Activated naive CD4-positive, alpha-beta T cell treated with anti-CD3 and anti-CD28 coated beads, Interleukin-2, amount 10 ng/mL, durations not matched to agents 7 days and 5 days (primary cell): ENCODE measurements at regions not wholly inside any gene's neighbourhood (a gene's known extent, or its start where the extent isn't known, plus 50 kb on each side); places are given as distances from the start of the nearest gene placed in this dataset.

ENCODE experiments used
- CTCF ChIA-PET: fragments of 350-600 bp; sonication (Branson Sonifier 250); formaldehyde crosslinking; loops from one replicate; lab custom pipeline; 2021; ENCODE audit warnings: antibody characterized with exemption; lab: Charles Lee
- DNase-seq: peaks from one replicate; pipeline ENCODE4 v3.0.0-alpha.2; 2020
- H3K27ac Mint-ChIP-seq: one replicate; pipeline ENCODE4 v1.8.0; 2021; ENCODE audit warnings: mild to moderate bottlenecking, moderate library complexity, mixed read lengths
- H3K27me3 Mint-ChIP-seq: one replicate; pipeline ENCODE4 v1.8.0; 2021; ENCODE audit warnings: mild to moderate bottlenecking, mixed read lengths
- H3K36me3 Mint-ChIP-seq: one replicate; pipeline ENCODE4 v1.8.0; 2021; ENCODE audit warnings: mixed read lengths
- H3K4me1 Mint-ChIP-seq: one replicate; pipeline ENCODE4 v1.8.0; 2021; ENCODE audit warnings: mixed read lengths
- H3K4me3 Mint-ChIP-seq: one replicate; pipeline ENCODE4 v1.8.0; 2021; ENCODE audit warnings: mild to moderate bottlenecking, moderate library complexity, mixed read lengths
- H3K9me3 Mint-ChIP-seq: one replicate; pipeline ENCODE4 v1.8.0; 2021; ENCODE audit warnings: mixed read lengths

GRCh38 chr11:98895936-98896335 lies 124.8 kb upstream of the CNTN5 start:
- Mint-ChIP-seq H3K36me3 (no peaks in the 10 kb centered on the region), H3K4me3 (no peak overlapping the region), H3K4me1 (no peaks in the 10 kb centered on the region), H3K27me3 (no peaks in the 10 kb centered on the region), H3K9me3 (peaks cover 14% of the 10 kb centered on the region), H3K27ac (no peak overlapping the region)
- DNase-seq, result no peak
- CTCF ChIA-PET, result no interaction called here

- no peaks in the 10 kb centered on the region for H3K4me1 Mint-ChIP-seq
Measured at GRCh38 chr11:98940913-98941312, 79.8 kb upstream of the CNTN5 start.

DNA sequence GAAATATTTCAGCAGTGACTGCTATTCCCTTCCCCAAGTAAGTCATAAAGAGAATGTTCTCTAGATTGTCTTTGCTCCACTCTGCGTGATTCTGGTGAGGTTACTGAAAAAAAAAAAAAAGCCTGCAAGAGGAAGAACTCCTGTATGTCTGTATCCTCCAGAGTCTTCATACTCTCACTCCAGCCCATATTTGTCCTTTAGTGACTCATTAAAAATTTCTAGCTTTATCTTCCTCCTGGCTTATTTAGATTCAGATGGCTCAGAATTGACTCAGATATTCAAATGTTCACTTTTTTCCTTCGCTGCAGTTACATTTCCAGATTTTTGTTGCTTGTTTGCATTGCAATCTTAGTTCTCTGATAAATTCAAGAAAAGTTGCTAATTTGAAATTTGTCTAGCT lies 76.3 kb upstream of the CNTN5 start:
- DNase-seq, result no peak
- no peaks in the 10 kb centered on the region for H3K36me3 Mint-ChIP-seq
- H3K4me3 Mint-ChIP-seq, result no peak overlapping the region
- H3K27ac Mint-ChIP-seq, result no peak overlapping the region
- CTCF ChIA-PET, result no interaction called here
- H3K27me3 Mint-ChIP-seq, result no peaks in the 10 kb centered on the region
- peaks cover 2% of the 10 kb centered on the region for H3K9me3 Mint-ChIP-seq
- H3K4me1 Mint-ChIP-seq, result no peaks in the 10 kb centered on the region

More at GRCh38 chr11:98940913-98941312, 79.8 kb upstream of the CNTN5 start:
- H3K27ac Mint-ChIP-seq, result no peak overlapping the region
- H3K27me3 Mint-ChIP-seq, result no peaks in the 10 kb centered on the region
- DNase-seq, result no peak
- peaks cover 2% of the 10 kb centered on the region for H3K9me3 Mint-ChIP-seq
- H3K36me3 Mint-ChIP-seq, result no peaks in the 10 kb centered on the region
- H3K4me3 Mint-ChIP-seq, result no peak overlapping the region
- CTCF ChIA-PET, result no interaction called here

DNA sequence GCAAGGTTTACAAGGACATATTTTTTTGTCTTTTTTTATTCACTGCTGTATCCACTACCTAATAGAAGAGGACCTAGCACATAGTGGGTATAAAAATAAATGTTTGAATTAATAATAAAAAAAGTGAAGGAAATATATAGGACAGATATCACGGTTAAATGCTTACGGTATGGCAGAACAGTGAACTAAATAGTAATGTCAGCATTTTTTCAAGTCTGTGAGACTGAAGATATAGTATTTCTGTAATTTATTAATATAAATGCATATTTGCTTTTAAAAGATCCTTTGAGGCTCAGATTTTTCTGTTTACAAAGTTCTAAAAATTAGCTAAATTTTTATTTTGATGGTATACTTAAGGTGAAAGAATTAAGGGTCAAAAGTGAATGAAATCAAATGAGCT lies 68.6 kb upstream of the CNTN5 start:
- Mint-ChIP-seq H3K4me3 (no peak overlapping the region), H3K27ac (no peak overlapping the region), H3K36me3 (no peaks in the 10 kb centered on the region), H3K4me1 (no peaks in the 10 kb centered on the region), H3K9me3 (no peaks in the 10 kb centered on the region), H3K27me3 (no peaks in the 10 kb centered on the region)
- CTCF ChIA-PET, result no interaction called here
- DNase-seq, result no peak

DNA sequence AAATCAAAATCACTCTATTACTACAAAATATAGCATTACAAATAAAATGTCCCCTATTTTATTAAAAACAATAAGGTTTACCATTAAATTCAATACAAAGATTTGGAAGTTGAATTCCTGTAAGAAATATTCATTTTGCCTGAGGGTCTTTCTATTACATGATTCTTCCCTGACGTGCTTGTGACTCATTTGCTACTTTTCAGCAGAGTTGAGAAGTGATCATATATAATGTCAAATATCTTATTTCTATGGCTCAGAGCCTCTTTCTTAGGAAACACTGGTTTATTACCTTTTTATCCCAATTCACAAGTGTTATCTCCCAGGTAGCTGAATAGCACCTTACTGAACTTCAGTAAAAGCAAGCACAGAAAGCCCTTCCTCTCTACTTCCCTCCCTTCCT lies 65.2 kb upstream of the CNTN5 start:
- CTCF ChIA-PET, result no interaction called here
- no peak for DNase-seq
- no peak overlapping the region for H3K27ac Mint-ChIP-seq
- H3K4me1 Mint-ChIP-seq, result no peaks in the 10 kb centered on the region
- no peak overlapping the region for H3K4me3 Mint-ChIP-seq
- H3K27me3 Mint-ChIP-seq, result no peaks in the 10 kb centered on the region
- no peaks in the 10 kb centered on the region for H3K36me3 Mint-ChIP-seq
- H3K9me3 Mint-ChIP-seq, result no peaks in the 10 kb centered on the region

- Mint-ChIP-seq H3K27me3 (no peaks in the 10 kb centered on the region), H3K4me1 (no peaks in the 10 kb centered on the region), H3K27ac (no peak overlapping the region), H3K36me3 (no peaks in the 10 kb centered on the region), H3K9me3 (no peaks in the 10 kb centered on the region), H3K4me3 (no peak overlapping the region)
- no peak for DNase-seq
- CTCF ChIA-PET, result no interaction called here
Measured at GRCh38 chr11:98964146-98964545, 56.6 kb upstream of the CNTN5 start.

- H3K4me3 Mint-ChIP-seq, result no peak overlapping the region
- CTCF ChIA-PET, result no interaction called here
- H3K36me3 Mint-ChIP-seq, result no peaks in the 10 kb centered on the region
- H3K4me1 Mint-ChIP-seq, result no peaks in the 10 kb centered on the region
- H3K27me3 Mint-ChIP-seq, result no peaks in the 10 kb centered on the region
- no peak overlapping the region for H3K27ac Mint-ChIP-seq
- no peaks in the 10 kb centered on the region for H3K9me3 Mint-ChIP-seq
- no peak for DNase-seq
Measured at GRCh38 chr11:98965358-98965757, 55.4 kb upstream of the CNTN5 start.

- Mint-ChIP-seq H3K36me3 (no peaks in the 10 kb centered on the region), H3K27ac (no peak overlapping the region), H3K9me3 (no peaks in the 10 kb centered on the region), H3K27me3 (no peaks in the 10 kb centered on the region), H3K4me3 (no peak overlapping the region), H3K4me1 (no peaks in the 10 kb centered on the region)
- no peak for DNase-seq
- CTCF ChIA-PET, result no interaction called here
Measured at GRCh38 chr11:98965775-98966174, 55.0 kb upstream of the CNTN5 start.

DNA sequence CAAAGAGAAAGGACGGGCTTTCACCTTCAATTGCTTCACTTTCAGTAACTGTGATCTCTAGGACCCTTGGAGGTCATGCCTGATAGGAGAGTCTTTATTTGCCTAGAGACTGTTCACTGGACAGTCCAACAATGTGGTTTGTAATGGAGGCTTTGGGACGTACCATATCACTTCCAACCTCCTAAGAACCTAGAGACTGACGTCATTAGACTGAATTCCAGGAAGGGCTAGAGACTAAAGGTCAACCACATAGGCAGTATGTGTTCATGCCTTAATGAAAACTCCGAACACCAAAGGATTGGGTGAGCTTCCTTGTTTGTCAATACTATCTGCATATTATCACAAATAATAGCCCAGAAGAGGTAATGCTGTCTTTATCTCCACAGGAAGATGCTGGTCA lies 53.7 kb upstream of the CNTN5 start:
- Mint-ChIP-seq H3K9me3 (no peaks in the 10 kb centered on the region), H3K27me3 (no peaks in the 10 kb centered on the region), H3K4me1 (no peaks in the 10 kb centered on the region), H3K36me3 (no peaks in the 10 kb centered on the region), H3K4me3 (no peak overlapping the region), H3K27ac (no peak overlapping the region)
- no peak for DNase-seq
- CTCF ChIA-PET, result interaction anchor here (0.6 kb wide), 1 partner anchor 39 kb away, joined by 4 read pairs; no protein-coding TSS in a partner anchor
